COLO668 (cell line): ENCODE measurements at regions not wholly inside any gene's neighbourhood (a gene's known extent, or its start where the extent isn't known, plus 50 kb on each side); places are given as distances from the start of the nearest gene placed in this dataset.

Source experiments
- DNase-seq: peaks from one replicate; lab custom pipeline; 2025; ENCODE audit not compliant: unreplicated experiment; lab: John Stamatoyannopoulos, UW

DNA sequence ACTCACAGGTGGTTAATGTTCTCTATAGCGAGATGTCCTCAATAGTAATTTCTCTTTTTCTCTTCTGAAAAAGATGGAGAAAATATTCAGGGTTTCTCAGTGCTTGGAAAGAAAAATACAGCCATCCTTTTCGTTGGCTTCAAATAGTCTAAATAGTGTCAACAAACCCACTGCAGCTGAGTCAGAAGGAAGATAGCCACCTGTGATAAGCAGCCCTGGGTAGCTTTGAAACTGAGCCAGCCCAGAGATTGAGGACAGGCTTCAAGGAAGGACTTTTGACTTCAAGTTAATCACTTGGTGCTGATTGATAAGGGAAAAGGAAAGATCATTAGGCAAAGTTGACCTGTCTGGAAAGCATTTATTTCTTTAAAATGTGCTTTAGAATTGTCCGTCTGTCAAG, 78.7 kb upstream of the TYRP1 start:
- DNase-seq: no peak

DNA sequence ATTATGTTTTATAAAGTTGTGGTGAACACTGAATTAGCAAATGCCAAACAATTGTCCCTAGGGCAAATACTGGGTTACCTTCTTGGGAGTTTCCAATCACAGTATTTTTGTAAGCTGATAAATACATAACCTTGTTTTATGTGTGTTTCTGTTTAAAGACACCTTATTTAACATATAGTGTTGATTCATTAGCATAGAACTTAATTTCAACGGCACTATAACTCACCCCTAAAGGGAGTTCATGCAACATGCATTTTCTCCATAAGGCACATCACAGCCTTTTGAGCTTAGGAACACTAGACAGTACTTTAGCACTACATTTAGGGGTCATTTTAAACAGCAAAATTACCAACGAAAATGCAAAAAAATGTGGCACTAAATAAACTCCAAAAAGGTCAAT, 74.2 kb upstream of the TYRP1 start:
- no peak for DNase-seq

DNA sequence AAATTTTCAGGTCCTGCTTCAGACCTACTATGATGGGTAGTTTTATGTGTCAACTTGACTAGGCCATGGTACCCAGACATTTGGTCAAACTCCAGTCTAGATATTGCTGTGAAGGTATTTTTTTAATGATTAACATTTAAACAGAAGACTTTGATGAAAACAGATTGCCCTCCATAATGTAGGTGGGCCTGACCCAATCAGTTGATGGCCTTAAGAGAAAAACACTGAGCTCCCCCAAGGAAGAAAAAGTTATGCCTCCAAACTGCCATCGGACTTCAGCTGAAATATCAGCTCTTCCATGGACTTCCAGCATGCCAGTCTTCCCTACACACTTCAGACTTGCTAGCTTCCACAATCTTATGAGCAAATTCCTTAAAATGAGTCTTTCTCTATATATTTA, 67.3 kb upstream of the TYRP1 start:
- DNase-seq: no peak

DNA sequence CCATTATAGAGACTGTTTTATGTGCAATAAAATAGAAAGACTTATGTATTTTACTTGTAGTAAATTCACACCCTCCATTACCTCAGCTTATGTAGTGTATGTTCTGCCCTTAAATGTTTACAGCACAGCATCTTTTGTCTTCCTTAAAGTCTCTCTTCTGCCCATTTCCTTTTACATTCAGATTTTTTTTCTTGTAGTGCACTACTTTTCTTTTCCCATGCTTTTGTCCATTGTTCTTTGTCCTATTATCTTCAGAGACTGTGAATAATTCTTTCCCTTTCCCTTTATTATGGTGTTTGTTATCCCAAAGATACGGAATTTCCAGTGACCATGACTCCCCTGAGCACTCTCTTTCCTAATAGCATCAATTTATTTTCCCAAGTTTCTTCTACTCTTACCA, 66.1 kb upstream of the TYRP1 start:
- DNase-seq: no peak

DNA sequence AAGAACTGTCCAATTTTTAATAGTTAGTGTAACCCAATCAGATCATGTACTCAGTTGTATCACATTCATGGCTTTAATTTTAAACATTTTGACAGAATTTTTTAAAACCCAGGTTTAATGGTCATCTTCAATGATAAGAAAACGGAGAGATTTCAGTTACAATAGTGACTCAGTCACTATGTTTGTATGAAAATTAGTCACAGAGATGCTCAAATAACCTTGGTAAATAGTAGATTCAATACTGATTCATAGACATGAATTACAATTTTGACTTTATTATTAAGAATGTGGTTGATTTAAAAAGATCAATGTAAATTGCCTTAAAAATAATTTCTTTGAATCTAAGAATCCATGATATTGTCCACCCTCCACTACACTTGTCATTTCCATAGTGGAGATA, 64.6 kb upstream of the TYRP1 start:
- no peak for DNase-seq

GRCh38 chr9:12629067-12629466, 64.1 kb upstream of the TYRP1 start:
- no peak for DNase-seq

GRCh38 chr9:12631866-12632265, 61.3 kb upstream of the TYRP1 start:
- no peak for DNase-seq

- DNase-seq: no peak
Measured at GRCh38 chr9:12633016-12633765, 60.0 kb upstream of the TYRP1 start.

GRCh38 chr9:12640016-12640587, 53.1 kb upstream of the TYRP1 start:
- no peak for DNase-seq

- DNase-seq: peak; percentile 19
Measured at GRCh38 chr9:12640866-12641636, 52.1 kb upstream of the TYRP1 start.
